PFSK-1 (cell line): ENCODE measurements at regions not wholly inside any gene's neighbourhood (a gene's known extent, or its start where the extent isn't known, plus 50 kb on each side); places are given as distances from the start of the nearest gene placed in this dataset.

Experiments
- FOXP2 ChIP-seq: optimal IDR thresholded peaks from 2 replicates; pipeline ENCODE3; 2011; ENCODE audit warnings: borderline replicate concordance, control low read depth, inconsistent platforms; ENCODE audit not compliant: insufficient read depth; ENCODE audit errors: extremely low read length, extremely low read depth
- POLR2AphosphoS5 ChIP-seq: IDR thresholded peaks from 2 replicates; pipeline ENCODE4 v1.6.1; 2012; ENCODE audit warnings: low read depth, mild to moderate bottlenecking, control low read depth, low read length, moderate library complexity
- SIN3A ChIP-seq: IDR thresholded peaks from 2 replicates; pipeline ENCODE4 v1.6.1; 2012; ENCODE audit warnings: mild to moderate bottlenecking, low read length, moderate library complexity, borderline replicate concordance; ENCODE audit not compliant: insufficient read depth
- TAF1 ChIP-seq: IDR thresholded peaks from 2 replicates; pipeline ENCODE4 v1.6.1; 2012; ENCODE audit warnings: low read length, control low read depth, borderline replicate concordance; ENCODE audit not compliant: insufficient read depth
- TF ChIP-seq, protein P1 (sequence below), 2 experiments: IDR thresholded peaks; 2 replicates each; pipeline versions ENCODE4 v1.6.1 to v1.8.0; 2011 to 2012; ENCODE audit warnings: low read depth in 2 of 2, low read length in 2 of 2, control low read depth in 1 of 2, inconsistent platforms in 1 of 2, mild to moderate bottlenecking in 1 of 2, moderate library complexity in 1 of 2; ENCODE audit not compliant: insufficient read depth in 1 of 2

DNA sequence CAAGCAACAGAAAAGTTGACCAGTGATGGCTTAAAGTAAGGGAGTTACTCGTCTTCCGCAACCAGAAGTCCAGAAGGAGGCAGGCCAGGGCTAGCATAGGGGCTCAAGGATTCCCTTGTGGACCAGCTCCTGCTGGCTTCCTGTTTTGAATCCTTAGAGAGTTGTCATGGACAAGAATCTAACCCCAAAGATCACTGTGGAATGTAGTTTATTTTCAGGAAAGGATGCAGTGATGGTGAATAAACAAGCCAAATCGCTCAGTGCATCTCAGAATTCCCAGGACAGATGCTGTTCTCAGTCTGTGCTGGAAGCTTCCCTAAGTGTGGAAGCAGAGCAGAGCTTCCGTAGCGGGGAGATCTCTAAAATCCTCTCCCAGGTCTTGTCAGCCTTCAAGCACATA is 311.3 kb downstream of the C12orf75 start:
- TF ChIP-seq TAF1 (no peak), SIN3A (no peak), FOXP2 (no peak), POLR2AphosphoS5 (no peak)
- TF ChIP-seq, protein P1, sequence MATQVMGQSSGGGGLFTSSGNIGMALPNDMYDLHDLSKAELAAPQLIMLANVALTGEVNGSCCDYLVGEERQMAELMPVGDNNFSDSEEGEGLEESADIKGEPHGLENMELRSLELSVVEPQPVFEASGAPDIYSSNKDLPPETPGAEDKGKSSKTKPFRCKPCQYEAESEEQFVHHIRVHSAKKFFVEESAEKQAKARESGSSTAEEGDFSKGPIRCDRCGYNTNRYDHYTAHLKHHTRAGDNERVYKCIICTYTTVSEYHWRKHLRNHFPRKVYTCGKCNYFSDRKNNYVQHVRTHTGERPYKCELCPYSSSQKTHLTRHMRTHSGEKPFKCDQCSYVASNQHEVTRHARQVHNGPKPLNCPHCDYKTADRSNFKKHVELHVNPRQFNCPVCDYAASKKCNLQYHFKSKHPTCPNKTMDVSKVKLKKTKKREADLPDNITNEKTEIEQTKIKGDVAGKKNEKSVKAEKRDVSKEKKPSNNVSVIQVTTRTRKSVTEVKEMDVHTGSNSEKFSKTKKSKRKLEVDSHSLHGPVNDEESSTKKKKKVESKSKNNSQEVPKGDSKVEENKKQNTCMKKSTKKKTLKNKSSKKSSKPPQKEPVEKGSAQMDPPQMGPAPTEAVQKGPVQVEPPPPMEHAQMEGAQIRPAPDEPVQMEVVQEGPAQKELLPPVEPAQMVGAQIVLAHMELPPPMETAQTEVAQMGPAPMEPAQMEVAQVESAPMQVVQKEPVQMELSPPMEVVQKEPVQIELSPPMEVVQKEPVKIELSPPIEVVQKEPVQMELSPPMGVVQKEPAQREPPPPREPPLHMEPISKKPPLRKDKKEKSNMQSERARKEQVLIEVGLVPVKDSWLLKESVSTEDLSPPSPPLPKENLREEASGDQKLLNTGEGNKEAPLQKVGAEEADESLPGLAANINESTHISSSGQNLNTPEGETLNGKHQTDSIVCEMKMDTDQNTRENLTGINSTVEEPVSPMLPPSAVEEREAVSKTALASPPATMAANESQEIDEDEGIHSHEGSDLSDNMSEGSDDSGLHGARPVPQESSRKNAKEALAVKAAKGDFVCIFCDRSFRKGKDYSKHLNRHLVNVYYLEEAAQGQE (IDR thresholded peaks at IDR 0.05; ENCODE audit: insufficient read depth in 1 of 2, low read depth in 2 of 2, low read length in 2 of 2), result no peak

DNA sequence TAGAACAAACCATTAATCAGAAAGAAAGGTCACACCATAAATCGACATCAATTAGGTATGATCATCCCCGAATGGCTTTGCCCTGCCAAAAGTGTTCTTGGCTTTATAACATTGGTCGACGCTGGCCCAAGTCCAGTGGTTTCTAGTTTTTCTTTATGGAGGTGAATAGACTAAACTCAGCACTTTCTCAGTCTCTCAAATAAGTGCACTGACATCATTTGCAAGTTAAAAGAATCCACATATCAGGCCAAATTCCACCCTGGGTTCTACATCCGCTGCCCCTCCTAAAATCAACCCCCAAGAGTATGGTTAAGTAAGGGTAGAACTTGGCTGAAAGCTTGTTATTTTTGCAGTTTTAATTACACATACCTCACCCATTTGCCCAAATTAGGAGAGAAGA is 314.3 kb downstream of the C12orf75 start:
- TF ChIP-seq FOXP2, result no peak
- TF ChIP-seq SIN3A, result no peak
- no peak for TF ChIP-seq POLR2AphosphoS5
- TF ChIP-seq, protein P1 (IDR thresholded peaks at IDR 0.05; ENCODE audit: insufficient read depth in 1 of 2, low read depth in 2 of 2, low read length in 2 of 2), result no peak
- TF ChIP-seq TAF1, result no peak

DNA sequence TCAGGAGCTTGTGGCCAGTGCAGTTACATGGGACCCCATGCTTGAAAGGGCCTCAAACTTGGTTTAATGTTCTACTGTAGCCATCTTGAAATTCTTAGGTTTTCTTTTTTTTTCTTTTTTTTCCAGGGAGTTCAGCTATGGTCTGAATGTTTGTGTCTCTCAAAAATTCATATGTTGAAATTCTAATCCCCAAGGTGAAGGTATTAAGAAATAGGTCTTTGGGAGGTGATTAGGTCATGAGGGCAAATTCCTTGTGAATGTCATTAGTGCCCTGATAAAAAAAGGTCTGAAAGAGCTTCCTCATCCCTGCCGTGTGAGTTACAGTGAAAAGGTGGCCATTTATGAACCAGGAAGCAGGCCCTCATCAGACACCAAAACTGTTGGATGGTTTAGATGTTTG is 324.1 kb downstream of the C12orf75 start:
- TF ChIP-seq POLR2AphosphoS5, result no peak
- TF ChIP-seq, protein P1 (IDR thresholded peaks at IDR 0.05; ENCODE audit: insufficient read depth in 1 of 2, low read depth in 2 of 2, low read length in 2 of 2), result no peak
- no peak for TF ChIP-seq SIN3A
- no peak for TF ChIP-seq FOXP2
- no peak for TF ChIP-seq TAF1

DNA sequence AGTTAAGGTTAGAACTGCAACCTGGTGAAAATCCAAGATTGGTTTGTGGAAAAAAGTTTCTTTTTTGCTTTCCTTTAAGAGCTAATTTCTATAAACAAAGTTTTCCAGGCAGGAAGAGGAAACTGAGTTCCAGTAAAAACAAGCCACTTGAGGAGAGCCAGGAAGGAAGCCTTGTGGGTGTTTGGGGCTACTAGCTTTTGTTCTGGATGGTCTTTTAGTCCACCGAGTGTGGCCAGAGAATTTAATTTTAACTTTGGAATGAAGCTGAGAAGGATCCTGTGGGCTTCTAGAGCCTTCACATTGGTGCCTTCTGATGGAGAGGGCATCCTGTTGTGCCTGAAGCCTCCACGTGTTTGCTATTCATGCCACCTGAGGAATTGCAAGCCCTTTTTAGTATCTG is 327.9 kb downstream of the C12orf75 start:
- TF ChIP-seq, protein P1 (IDR thresholded peaks at IDR 0.05; ENCODE audit: insufficient read depth in 1 of 2, low read depth in 2 of 2, low read length in 2 of 2), result no peak
- TF ChIP-seq SIN3A (no peak), TAF1 (no peak), FOXP2 (no peak), POLR2AphosphoS5 (no peak)

DNA sequence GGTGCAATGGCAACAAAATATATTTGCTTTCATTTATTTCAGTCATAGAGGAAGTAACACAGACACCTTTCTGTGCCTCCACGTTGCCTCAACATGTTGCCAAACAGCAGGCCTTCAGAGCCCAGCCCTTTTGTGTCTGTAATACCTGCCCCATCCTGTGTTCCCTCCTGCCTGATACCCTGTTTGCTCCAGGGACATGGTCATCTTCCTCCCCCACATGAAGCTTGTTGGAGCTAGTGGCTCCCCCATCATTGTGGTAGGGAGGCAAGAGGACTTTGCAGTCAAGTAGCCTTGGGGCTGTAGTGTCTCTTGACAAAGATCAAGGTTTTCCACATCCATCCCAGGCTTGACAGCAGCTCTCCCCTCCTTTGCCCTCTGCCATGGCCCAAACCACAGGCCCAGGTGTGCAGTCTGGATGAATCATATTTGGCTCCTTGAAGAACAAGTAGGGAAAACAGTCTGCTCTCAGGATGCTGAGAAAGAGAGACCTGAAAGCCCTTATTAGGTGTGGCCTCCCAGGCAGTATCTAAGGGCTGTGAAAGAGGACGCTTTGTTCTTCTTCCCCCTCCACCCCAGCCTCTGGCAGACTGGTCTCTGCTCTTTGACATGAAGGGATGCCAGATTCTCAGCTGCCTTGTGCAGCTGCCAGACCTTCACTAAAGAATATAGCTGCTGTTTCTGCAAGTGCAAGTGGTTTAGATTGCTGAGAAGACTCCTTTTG is 329.0 kb downstream of the C12orf75 start:
- TF ChIP-seq, protein P1 (IDR thresholded peaks at IDR 0.05; ENCODE audit: insufficient read depth in 1 of 2, low read depth in 2 of 2, low read length in 2 of 2), result no peak
